SK-N-SH treated with all-trans-retinoic acid at 6 μM for 48 hours (cell line): ENCODE measurements at regions not wholly inside any gene's neighbourhood (a gene's known extent, or its start where the extent isn't known, plus 50 kb on each side); places are given as distances from the start of the nearest gene placed in this dataset.

Experiments used
- ATAC-seq: fragments of 200-7000 bp; cut with Tn5 transposase; 3 replicates; pipeline ENCODE4 v1.9.1; 2020; ENCODE audit warnings: mild to moderate bottlenecking, moderate library complexity
- CSDC2 ChIP-seq: fragments of 250-450 bp; sonication (Bioruptor Pico); IDR thresholded peaks from 2 replicates; pipeline ENCODE4 v1.5.0; 2020; ENCODE audit warnings: mild to moderate bottlenecking, moderate library complexity
- ESRRG ChIP-seq: fragments of 250-450 bp; sonication (Bioruptor Pico); IDR thresholded peaks from 2 replicates; pipeline ENCODE4 v1.6.1; 2021; ENCODE audit warnings: mild to moderate bottlenecking
- SNAI2 ChIP-seq: fragments of 250-450 bp; sonication (Bioruptor Pico); IDR thresholded peaks from 2 replicates; pipeline ENCODE4 v1.5.0; 2020; ENCODE audit warnings: mild to moderate bottlenecking, moderate library complexity
- TCF4 ChIP-seq: fragments of 250-450 bp; sonication (Bioruptor Pico); IDR thresholded peaks from 2 replicates; pipeline ENCODE4 v1.8.0; 2021; ENCODE audit warnings: mild to moderate bottlenecking, moderate library complexity, borderline replicate concordance
- TOX ChIP-seq: fragments of 250-450 bp; sonication (Bioruptor Pico); IDR thresholded peaks from 2 replicates; pipeline ENCODE4 v1.8.0; 2021; ENCODE audit warnings: mild to moderate bottlenecking, moderate library complexity, borderline replicate concordance
- ZC3H10 ChIP-seq: fragments of 250-450 bp; sonication (Bioruptor Pico); IDR thresholded peaks from 2 replicates; pipeline ENCODE4 v1.5.1; 2021; ENCODE audit warnings: mild to moderate bottlenecking, moderate library complexity
- ZFP3 ChIP-seq: fragments of 250-450 bp; sonication (Bioruptor Pico); IDR thresholded peaks from 2 replicates; pipeline ENCODE4 v1.5.0; 2020; ENCODE audit warnings: mild to moderate bottlenecking, moderate library complexity
- ZFP30 ChIP-seq: fragments of 450-650 bp; formaldehyde crosslinking; IDR thresholded peaks from 2 replicates; pipeline ENCODE4 v1.5.0; 2022; ENCODE audit warnings: mild to moderate bottlenecking, moderate library complexity
- ZNF565 ChIP-seq: fragments of 450-650 bp; formaldehyde crosslinking; conservative IDR thresholded peaks from 2 replicates; pipeline ENCODE4 v1.5.0; 2020; ENCODE audit warnings: low read depth, mild to moderate bottlenecking, moderate library complexity
- TF ChIP-seq, protein P1 (sequence below): fragments of 250-450 bp; sonication (Bioruptor Pico); IDR thresholded peaks from 2 replicates; pipeline ENCODE4 v1.5.1; 2021; ENCODE audit warnings: mild to moderate bottlenecking, moderate library complexity
- TF ChIP-seq, protein P2 (sequence below): fragments of 250-450 bp; sonication (Bioruptor Pico); IDR thresholded peaks from 2 replicates; pipeline ENCODE4 v1.8.0; 2021; ENCODE audit warnings: low read depth, mild to moderate bottlenecking, moderate library complexity, borderline replicate concordance
- TF ChIP-seq, protein P3 (sequence below): fragments of 250-450 bp; sonication (Bioruptor Pico); IDR thresholded peaks from 2 replicates; pipeline ENCODE4 v1.5.0; 2020; ENCODE audit warnings: mild to moderate bottlenecking, moderate library complexity
- TF ChIP-seq, protein P4 (sequence below): fragments of 250-450 bp; sonication (Bioruptor Pico); IDR thresholded peaks from 2 replicates; pipeline ENCODE4 v1.8.0; 2020; ENCODE audit warnings: mild to moderate bottlenecking, moderate library complexity, borderline replicate concordance

DNA sequence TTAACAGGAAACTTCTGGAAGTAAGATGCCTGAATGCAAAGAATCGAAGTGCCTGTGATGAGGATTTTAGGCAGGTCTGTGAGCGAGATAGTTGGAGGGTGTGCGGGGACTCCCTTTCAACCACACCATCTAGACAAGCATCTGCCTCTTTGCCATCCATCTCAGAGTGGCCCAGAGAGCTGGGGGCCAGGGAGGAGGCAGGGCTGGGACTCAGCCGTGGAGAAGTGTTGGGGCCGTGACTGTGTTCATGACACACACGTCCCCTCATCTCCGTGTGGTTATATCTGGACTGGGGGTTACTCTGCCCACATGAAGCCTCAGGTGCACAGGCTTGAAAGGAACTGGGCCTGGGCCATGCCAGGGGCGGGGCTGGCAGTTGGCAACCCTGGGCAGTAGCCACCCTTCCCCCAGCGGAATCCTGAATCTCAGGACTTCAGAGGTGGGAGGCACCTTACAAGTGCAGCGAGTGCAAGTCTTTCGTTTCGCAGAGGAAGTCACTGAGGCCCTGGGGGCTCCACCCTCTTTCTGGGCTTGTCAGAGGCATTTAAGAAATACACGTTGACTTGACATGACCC, 112.5 kb downstream of the SLC4A3 start:
- no peak for ATAC-seq
- TF ChIP-seq, protein P1, sequence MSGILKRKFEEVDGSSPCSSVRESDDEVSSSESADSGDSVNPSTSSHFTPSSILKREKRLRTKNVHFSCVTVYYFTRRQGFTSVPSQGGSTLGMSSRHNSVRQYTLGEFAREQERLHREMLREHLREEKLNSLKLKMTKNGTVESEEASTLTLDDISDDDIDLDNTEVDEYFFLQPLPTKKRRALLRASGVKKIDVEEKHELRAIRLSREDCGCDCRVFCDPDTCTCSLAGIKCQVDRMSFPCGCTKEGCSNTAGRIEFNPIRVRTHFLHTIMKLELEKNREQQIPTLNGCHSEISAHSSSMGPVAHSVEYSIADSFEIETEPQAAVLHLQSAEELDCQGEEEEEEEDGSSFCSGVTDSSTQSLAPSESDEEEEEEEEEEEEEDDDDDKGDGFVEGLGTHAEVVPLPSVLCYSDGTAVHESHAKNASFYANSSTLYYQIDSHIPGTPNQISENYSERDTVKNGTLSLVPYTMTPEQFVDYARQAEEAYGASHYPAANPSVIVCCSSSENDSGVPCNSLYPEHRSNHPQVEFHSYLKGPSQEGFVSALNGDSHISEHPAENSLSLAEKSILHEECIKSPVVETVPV (CRISPR knock-in tag) = no peak
- TF ChIP-seq, protein P2, sequence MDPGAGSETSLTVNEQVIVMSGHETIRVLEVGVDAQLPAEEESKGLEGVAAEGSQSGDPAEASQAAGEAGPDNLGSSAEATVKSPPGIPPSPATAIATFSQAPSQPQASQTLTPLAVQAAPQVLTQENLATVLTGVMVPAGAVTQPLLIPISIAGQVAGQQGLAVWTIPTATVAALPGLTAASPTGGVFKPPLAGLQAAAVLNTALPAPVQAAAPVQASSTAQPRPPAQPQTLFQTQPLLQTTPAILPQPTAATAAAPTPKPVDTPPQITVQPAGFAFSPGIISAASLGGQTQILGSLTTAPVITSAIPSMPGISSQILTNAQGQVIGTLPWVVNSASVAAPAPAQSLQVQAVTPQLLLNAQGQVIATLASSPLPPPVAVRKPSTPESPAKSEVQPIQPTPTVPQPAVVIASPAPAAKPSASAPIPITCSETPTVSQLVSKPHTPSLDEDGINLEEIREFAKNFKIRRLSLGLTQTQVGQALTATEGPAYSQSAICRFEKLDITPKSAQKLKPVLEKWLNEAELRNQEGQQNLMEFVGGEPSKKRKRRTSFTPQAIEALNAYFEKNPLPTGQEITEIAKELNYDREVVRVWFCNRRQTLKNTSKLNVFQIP (CRISPR knock-in tag) = no peak
- TF ChIP-seq CSDC2 (CRISPR knock-in tag) (no peak), ESRRG (CRISPR knock-in tag) (no peak)

DNA sequence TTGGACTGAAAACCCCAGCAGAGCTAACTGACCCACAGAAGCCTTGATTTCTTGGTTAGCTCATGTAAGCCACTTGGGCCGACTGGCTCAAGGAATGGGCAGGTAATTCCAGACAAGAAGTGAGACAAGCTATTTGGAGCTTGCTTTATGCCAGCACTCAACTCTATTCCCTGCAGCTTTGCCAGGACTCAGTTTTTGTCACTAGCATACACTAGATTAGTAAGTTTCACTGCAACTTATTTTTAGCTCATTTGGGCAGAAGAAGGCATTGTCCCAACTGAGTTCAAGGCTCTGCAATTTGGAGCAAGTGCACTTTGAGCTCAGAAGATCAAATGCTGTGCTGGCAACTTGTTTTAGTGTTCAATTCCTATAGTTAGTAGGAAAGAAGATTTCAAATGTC, 116.1 kb downstream of the SLC4A3 start:
- TF ChIP-seq ZFP3 (CRISPR knock-in tag) (no peak), CSDC2 (CRISPR knock-in tag) (no peak), ESRRG (CRISPR knock-in tag) (no peak), ZC3H10 (no peak), SNAI2 (CRISPR knock-in tag) (no peak), ZNF565 (CRISPR knock-in tag) (no peak)
- TF ChIP-seq, protein P1 (CRISPR knock-in tag) = no peak
- TF ChIP-seq, protein P3, sequence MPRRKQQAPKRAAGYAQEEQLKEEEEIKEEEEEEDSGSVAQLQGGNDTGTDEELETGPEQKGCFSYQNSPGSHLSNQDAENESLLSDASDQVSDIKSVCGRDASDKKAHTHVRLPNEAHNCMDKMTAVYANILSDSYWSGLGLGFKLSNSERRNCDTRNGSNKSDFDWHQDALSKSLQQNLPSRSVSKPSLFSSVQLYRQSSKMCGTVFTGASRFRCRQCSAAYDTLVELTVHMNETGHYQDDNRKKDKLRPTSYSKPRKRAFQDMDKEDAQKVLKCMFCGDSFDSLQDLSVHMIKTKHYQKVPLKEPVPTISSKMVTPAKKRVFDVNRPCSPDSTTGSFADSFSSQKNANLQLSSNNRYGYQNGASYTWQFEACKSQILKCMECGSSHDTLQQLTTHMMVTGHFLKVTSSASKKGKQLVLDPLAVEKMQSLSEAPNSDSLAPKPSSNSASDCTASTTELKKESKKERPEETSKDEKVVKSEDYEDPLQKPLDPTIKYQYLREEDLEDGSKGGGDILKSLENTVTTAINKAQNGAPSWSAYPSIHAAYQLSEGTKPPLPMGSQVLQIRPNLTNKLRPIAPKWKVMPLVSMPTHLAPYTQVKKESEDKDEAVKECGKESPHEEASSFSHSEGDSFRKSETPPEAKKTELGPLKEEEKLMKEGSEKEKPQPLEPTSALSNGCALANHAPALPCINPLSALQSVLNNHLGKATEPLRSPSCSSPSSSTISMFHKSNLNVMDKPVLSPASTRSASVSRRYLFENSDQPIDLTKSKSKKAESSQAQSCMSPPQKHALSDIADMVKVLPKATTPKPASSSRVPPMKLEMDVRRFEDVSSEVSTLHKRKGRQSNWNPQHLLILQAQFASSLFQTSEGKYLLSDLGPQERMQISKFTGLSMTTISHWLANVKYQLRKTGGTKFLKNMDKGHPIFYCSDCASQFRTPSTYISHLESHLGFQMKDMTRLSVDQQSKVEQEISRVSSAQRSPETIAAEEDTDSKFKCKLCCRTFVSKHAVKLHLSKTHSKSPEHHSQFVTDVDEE (CRISPR knock-in tag) = no peak
- ATAC-seq = no peak

DNA sequence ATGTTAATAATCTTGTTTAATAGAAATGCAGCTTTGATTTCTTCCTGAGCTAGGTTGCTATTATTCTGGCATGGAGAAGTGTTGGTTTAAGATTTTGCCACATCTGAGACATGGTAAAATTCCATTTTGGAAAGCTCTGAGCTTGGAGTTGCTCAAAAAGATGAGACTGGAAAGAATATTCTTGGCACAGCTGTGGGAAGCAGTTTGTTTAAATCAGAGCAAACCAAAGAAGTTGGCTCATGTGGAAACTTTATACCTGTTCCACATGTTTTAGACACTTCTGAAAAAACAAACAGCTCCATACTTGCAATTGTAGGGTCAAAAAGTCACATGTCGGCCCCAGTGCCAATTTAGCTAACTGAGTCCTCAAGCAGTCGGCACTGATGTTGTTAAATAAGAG, 116.6 kb downstream of the SLC4A3 start:
- TF ChIP-seq, protein P4, sequence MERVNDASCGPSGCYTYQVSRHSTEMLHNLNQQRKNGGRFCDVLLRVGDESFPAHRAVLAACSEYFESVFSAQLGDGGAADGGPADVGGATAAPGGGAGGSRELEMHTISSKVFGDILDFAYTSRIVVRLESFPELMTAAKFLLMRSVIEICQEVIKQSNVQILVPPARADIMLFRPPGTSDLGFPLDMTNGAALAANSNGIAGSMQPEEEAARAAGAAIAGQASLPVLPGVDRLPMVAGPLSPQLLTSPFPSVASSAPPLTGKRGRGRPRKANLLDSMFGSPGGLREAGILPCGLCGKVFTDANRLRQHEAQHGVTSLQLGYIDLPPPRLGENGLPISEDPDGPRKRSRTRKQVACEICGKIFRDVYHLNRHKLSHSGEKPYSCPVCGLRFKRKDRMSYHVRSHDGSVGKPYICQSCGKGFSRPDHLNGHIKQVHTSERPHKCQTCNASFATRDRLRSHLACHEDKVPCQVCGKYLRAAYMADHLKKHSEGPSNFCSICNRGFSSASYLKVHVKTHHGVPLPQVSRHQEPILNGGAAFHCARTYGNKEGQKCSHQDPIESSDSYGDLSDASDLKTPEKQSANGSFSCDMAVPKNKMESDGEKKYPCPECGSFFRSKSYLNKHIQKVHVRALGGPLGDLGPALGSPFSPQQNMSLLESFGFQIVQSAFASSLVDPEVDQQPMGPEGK (CRISPR knock-in tag) = no peak
- TF ChIP-seq, protein P2 (CRISPR knock-in tag) = no peak
- TF ChIP-seq TOX (CRISPR knock-in tag) (no peak), TCF4 (CRISPR knock-in tag) (no peak), SNAI2 (CRISPR knock-in tag) (no peak), CSDC2 (CRISPR knock-in tag) (no peak), ZFP30 (CRISPR knock-in tag) (no peak), ESRRG (CRISPR knock-in tag) (no peak)
- TF ChIP-seq, protein P3 (CRISPR knock-in tag) = no peak
- ATAC-seq = no peak
